Activated CD4-positive, alpha-beta T cell treated with anti-CD3 and anti-CD28 coated beads for 36 hours (primary cell): ENCODE measurements at regions not wholly inside any gene's neighbourhood (a gene's known extent, or its start where the extent isn't known, plus 50 kb on each side); places are given as distances from the start of the nearest gene placed in this dataset.

Source experiments
- ATAC-seq: fragments of 200-7000 bp; cut with Tn5 transposase; one replicate; pipeline ENCODE4 v1.10.0; 2021; ENCODE audit warnings: mild to moderate bottlenecking, moderate library complexity
- CTCF ChIA-PET: fragments of 350-600 bp; sonication (Branson Sonifier 250); formaldehyde crosslinking; loops from one replicate; lab custom pipeline; 2021; ENCODE audit warnings: antibody characterized with exemption; lab: Charles Lee
- POLR2A ChIA-PET: fragments of 350-600 bp; sonication (Branson Sonifier 250); formaldehyde crosslinking; loops from one replicate; lab custom pipeline; 2021; ENCODE audit warnings: antibody characterized with exemption, inconsistent platforms; lab: Charles Lee
- DNase-seq: peaks from one replicate; pipeline ENCODE4 v3.0.0-alpha.2; 2020
- H3K27ac Mint-ChIP-seq: one replicate; pipeline ENCODE4 v1.8.0; 2021; ENCODE audit warnings: mixed read lengths
- H3K27me3 Mint-ChIP-seq: one replicate; pipeline ENCODE4 v1.8.0; 2021; ENCODE audit warnings: mixed read lengths
- H3K36me3 Mint-ChIP-seq: one replicate; pipeline ENCODE4 v1.8.0; 2021; ENCODE audit warnings: low read depth, mixed read lengths
- H3K4me1 Mint-ChIP-seq: one replicate; pipeline ENCODE4 v1.8.0; 2021; ENCODE audit warnings: mixed read lengths
- H3K4me3 Mint-ChIP-seq: one replicate; pipeline ENCODE4 v1.8.0; 2021; ENCODE audit warnings: mild to moderate bottlenecking, moderate library complexity, mixed read lengths
- H3K9me3 Mint-ChIP-seq: one replicate; pipeline ENCODE4 v1.8.0; 2021; ENCODE audit warnings: low read depth, mixed read lengths
- intact Hi-C, 2 experiments: fragments of 100-400 bp; cut with DNase I in 1 of 2; cut with micrococcal nuclease in 1 of 2; formaldehyde crosslinking; loops; one replicate each; pipeline versions ENCODE4 v1.14.2 to v1.15.1; 2022 to 2024; cut with DNase I, micrococcal nuclease

DNA sequence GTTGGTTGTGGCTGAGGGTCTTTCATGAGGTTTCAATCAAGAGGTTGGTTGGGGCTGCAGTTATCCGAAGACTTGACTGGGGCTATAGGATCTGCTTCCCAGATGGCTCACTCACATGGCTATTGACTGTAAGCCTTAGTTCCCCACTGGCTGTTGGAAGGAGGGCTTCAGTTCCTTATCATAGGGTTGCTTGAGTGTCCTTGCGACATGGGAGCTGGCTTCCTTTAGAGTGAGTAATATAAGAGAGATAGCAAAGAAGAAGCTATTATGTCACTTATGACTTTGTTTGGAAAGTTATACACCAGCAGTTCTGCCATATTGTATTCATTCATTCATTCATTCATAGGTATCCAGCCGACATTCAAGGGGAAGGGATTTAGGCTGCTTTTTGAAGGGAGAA lies 121.4 kb upstream of the WSCD1 start:
- Mint-ChIP-seq H3K9me3 (no peaks in the 10 kb centered on the region), H3K27me3 (peaks cover 32% of the 10 kb centered on the region), H3K4me1 (no peaks in the 10 kb centered on the region), H3K36me3 (no peaks in the 10 kb centered on the region), H3K27ac (no peak overlapping the region), H3K4me3 (no peak overlapping the region)
- POLR2A ChIA-PET, result no interaction called here
- ATAC-seq (no peak), DNase-seq (no peak)
- CTCF ChIA-PET, result interaction anchor here (1.0 kb wide), 1 partner anchor 56 kb away, joined by 3 read pairs; no protein-coding TSS in a partner anchor
- intact Hi-C loops, result no loop called here

DNA sequence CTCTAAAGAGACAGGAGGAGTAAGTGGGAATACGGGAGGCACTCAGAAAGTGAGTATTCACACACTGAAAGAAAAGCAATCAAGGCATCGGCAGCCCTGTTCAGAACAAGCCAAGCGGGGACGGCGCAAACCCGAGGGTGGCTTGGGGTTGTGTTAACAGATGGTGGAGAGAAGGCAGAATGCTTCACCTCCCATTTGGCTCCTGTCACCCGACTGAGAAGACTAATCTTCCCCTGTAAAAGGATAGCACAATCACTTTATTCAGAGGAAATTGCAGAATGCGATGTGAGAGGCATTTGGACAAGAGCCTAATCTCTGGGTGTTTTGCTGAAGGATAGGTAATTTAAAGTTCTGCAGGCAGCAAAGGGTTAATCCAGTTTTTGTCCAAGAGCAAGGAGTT lies 119.3 kb upstream of the WSCD1 start:
- Mint-ChIP-seq H3K27me3 (peaks cover 39% of the 10 kb centered on the region), H3K9me3 (peaks cover 7% of the 10 kb centered on the region), H3K27ac (no peak overlapping the region), H3K4me1 (no peaks in the 10 kb centered on the region), H3K4me3 (no peak overlapping the region), H3K36me3 (no peaks in the 10 kb centered on the region)
- DNase-seq (no peak), ATAC-seq (no peak)
- ChIA-PET POLR2A (no interaction called here), CTCF (no interaction called here)
- intact Hi-C loops, result no loop called here

DNA sequence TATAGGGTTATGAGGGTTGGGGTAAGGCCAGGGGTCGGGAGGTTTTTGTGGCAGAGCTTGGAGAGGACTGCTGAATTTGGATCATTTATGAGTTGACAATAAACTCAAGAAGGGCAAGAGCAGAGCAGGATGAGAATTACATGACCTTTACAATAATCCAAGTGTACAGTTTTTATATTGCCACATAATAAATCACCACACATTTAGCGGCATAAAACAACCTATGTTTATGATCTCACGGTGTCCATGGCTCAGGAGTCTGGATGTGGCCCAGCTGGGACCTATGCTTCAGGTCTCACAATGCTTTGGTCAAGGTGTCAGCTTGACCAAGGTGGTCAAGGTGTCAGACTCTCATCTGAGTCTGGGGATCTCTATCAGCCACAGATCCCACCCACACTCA lies 118.3 kb upstream of the WSCD1 start:
- CTCF ChIA-PET, result interaction anchor here (1.2 kb wide), 1 partner anchor 10 kb away, joined by 3 read pairs; no protein-coding TSS in a partner anchor
- POLR2A ChIA-PET, result no interaction called here
- H3K9me3 Mint-ChIP-seq, result peaks cover 10% of the 10 kb centered on the region
- H3K4me3 Mint-ChIP-seq, result no peak overlapping the region
- DNase-seq (no peak), ATAC-seq (no peak)
- H3K36me3 Mint-ChIP-seq, result no peaks in the 10 kb centered on the region
- no peaks in the 10 kb centered on the region for H3K4me1 Mint-ChIP-seq
- H3K27me3 Mint-ChIP-seq, result peaks cover 37% of the 10 kb centered on the region
- intact Hi-C loops, result no loop called here
- no peak overlapping the region for H3K27ac Mint-ChIP-seq

DNA sequence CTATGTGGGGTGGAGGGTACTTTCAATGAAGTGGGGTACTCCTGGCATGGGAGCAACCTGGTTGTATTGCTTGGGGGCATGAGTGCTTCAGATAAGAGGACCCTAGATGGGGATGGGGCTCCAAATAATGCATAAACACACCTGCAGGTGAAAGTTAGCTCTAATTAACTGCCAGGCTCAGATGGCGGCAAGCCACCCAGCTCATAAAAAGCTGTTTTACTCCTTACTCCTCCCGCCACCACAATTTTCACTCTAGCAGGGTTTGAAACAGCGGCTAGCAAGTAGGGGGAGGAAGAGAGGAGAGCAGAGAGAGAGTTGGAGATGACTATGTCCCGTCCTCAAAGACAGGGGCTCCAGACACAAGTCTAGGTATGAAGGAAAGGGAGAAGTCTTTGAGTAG lies 117.7 kb upstream of the WSCD1 start:
- CTCF ChIA-PET, result interaction anchor here (1.2 kb wide), 1 partner anchor 11 kb away, joined by 3 read pairs; no protein-coding TSS in a partner anchor

DNA sequence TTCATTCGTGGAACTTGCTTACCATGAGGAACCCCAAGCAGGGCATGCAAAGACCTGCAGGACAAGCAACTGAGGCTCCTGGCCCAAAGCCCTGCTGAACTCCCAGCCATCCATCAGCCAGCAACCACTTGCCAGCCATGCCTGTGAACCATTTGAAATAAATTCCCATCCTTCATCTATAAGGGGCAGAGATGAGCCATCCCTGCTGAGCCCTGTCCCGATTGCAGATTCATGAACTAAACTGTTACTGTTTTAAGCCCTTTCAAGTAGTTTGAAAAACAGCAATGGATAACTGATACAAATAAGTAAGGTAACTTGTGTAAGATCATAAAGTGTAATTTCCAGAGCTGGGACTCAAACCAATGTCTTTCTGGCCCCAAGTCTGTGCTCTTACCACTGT lies 114.4 kb upstream of the WSCD1 start:
- no peak overlapping the region for H3K4me3 Mint-ChIP-seq
- CTCF ChIA-PET, result no interaction called here
- POLR2A ChIA-PET, result no interaction called here
- no peaks in the 10 kb centered on the region for H3K4me1 Mint-ChIP-seq
- H3K9me3 Mint-ChIP-seq, result peaks cover 13% of the 10 kb centered on the region
- no peak overlapping the region for H3K27ac Mint-ChIP-seq
- H3K36me3 Mint-ChIP-seq, result no peaks in the 10 kb centered on the region
- intact Hi-C loops, result no loop called here
- peaks cover 27% of the 10 kb centered on the region for H3K27me3 Mint-ChIP-seq
- ATAC-seq (no peak), DNase-seq (no peak)

More for the DNA sequence above, 117.7 kb upstream of the WSCD1 start:
- no peak overlapping the region for H3K27ac Mint-ChIP-seq
- peaks cover 13% of the 10 kb centered on the region for H3K9me3 Mint-ChIP-seq
- H3K27me3 Mint-ChIP-seq, result peaks cover 36% of the 10 kb centered on the region
- no peak overlapping the region for H3K4me3 Mint-ChIP-seq
- intact Hi-C loops, result no loop called here
- no peaks in the 10 kb centered on the region for H3K4me1 Mint-ChIP-seq
- ATAC-seq (no peak), DNase-seq (no peak)
- H3K36me3 Mint-ChIP-seq, result no peaks in the 10 kb centered on the region
- POLR2A ChIA-PET, result no interaction called here

DNA sequence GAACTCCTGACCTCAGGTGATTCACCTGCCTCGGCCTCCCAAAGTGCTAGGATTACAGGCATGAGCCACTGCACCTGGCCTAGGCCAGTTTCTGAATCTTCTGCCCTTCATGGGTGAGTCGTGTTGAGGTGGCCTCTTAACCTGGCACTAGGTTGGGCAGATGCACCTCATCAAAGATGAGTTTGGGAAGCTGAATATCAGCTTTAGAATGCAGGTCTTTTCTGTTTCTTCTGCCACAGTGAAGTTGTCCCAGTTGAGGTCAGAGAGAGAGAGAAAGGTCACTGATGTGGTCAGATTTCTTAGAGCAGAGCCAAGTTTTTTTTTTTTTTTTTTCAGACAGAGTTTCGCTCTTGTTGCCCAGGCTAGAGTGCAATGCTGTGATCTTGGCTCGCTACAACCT lies 111.3 kb upstream of the WSCD1 start:
- ATAC-seq (no peak), DNase-seq (no peak)
- Mint-ChIP-seq H3K9me3 (peaks cover 13% of the 10 kb centered on the region), H3K4me1 (no peaks in the 10 kb centered on the region), H3K27me3 (peaks cover 20% of the 10 kb centered on the region), H3K4me3 (no peak overlapping the region), H3K27ac (no peak overlapping the region), H3K36me3 (no peaks in the 10 kb centered on the region)
- CTCF ChIA-PET, result no interaction called here
- POLR2A ChIA-PET, result no interaction called here
- intact Hi-C loops, result no loop called here

DNA sequence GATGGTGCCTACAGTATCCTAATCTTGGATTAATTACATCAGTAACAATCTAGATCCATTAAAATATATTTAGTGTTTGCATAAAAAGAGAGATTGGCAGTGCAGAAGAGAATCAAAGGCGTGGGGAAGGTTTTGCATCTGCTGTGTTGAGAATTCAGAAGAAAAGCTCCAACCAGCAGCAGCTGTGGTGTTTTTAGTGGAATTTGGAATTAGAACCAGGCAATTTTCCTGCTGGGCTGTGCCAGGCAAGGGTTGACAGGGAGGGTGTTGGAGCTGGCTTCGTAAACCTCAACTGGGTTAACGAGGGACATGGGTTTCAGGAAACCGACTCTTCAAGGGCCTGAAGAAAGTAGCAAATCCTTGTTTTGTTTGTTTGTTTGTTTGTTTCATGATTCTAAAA lies 107.8 kb upstream of the WSCD1 start:
- intact Hi-C loops, result no loop called here
- Mint-ChIP-seq H3K9me3 (no peaks in the 10 kb centered on the region), H3K4me3 (no peak overlapping the region), H3K27me3 (peaks cover 17% of the 10 kb centered on the region), H3K27ac (no peak overlapping the region), H3K36me3 (no peaks in the 10 kb centered on the region), H3K4me1 (no peaks in the 10 kb centered on the region)
- no peak for DNase-seq
- ChIA-PET POLR2A (no interaction called here), CTCF (no interaction called here)
- ATAC-seq, result no peak

DNA sequence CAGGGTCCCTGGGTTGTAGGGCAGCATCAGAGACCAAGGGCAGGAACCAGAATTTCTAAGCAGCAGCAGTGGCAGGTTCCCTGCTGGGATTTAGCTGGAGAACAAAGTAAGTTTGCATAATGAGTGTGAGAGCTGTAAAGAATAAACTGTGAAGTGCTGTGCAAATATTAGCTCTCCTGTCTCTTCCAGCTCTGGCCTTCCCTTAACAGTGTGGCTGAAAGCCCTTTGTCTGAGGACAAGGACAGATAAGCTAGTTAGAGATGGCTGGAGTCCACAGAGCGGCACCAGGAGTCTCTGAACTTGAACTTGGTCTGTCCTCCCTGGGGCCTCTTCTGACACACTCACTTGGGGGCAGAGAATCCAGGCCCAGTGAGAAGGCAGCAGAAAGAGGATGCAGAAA lies 98.2 kb upstream of the WSCD1 start:
- Mint-ChIP-seq H3K27ac (no peak overlapping the region), H3K27me3 (peaks cover 17% of the 10 kb centered on the region), H3K4me1 (no peaks in the 10 kb centered on the region), H3K9me3 (peaks cover 20% of the 10 kb centered on the region), H3K4me3 (no peak overlapping the region), H3K36me3 (no peaks in the 10 kb centered on the region)
- ChIA-PET CTCF (interaction anchor here (0.9 kb wide), 1 partner anchor 14 kb away, joined by 3 read pairs; no protein-coding TSS in a partner anchor), POLR2A (no interaction called here)
- intact Hi-C loops, result no loop called here
- DNase-seq (no peak), ATAC-seq (no peak)

DNA sequence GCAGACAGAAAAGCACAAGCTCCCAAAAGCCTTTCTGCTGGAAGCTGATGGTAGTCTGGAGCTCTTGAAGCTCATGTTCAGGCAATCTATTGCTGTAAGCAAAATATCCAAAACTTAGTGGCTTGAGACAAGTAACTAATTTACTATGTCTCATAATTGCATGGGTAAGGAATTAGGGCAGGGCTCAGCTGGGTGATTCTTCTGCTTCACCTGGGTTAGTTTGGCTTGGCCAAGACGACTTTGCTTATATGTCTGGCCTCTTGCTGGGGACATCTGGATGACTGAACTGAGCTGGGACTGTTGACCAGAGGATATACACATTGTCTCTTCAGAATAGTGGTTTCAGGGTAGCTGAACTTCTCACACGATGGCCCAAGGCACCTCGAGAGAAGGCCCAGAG lies 96.8 kb upstream of the WSCD1 start:
- ChIA-PET POLR2A (no interaction called here), CTCF (interaction anchor here (1.0 kb wide), 1 partner anchor 184 kb away, joined by 3 read pairs; no protein-coding TSS in a partner anchor)
- Mint-ChIP-seq H3K27me3 (peaks cover 19% of the 10 kb centered on the region), H3K27ac (no peak overlapping the region), H3K4me1 (no peaks in the 10 kb centered on the region), H3K4me3 (no peak overlapping the region), H3K36me3 (no peaks in the 10 kb centered on the region), H3K9me3 (peaks cover 14% of the 10 kb centered on the region)
- intact Hi-C loops, result no loop called here
- ATAC-seq (no peak), DNase-seq (no peak)

DNA sequence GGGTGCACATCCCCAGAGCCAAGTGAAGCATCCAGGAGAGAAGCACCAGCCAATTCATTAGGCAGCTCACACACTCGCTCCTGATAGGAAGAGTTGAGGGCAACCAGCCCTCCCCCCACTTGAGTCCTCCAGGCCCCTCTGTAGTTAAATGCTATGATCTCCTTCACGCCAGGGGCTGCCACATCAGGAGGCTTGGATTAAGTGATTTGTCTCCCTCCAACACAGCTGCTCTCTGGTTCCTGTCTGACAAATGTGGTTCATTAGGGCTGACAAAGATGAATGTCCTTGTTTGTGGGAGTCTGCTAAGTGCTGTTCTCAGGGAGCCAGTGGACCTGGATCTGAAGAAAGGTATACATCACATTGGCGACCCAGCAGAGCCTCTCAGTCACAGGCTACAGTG lies 94.5 kb upstream of the WSCD1 start:
- peaks cover 8% of the 10 kb centered on the region for H3K9me3 Mint-ChIP-seq
- peaks cover 19% of the 10 kb centered on the region for H3K27me3 Mint-ChIP-seq
- no peak overlapping the region for H3K27ac Mint-ChIP-seq
- POLR2A ChIA-PET, result no interaction called here
- H3K36me3 Mint-ChIP-seq, result no peaks in the 10 kb centered on the region
- intact Hi-C loops, result no loop called here
- CTCF ChIA-PET, result no interaction called here
- ATAC-seq (no peak), DNase-seq (no peak)
- H3K4me1 Mint-ChIP-seq, result no peaks in the 10 kb centered on the region
- H3K4me3 Mint-ChIP-seq, result no peak overlapping the region

DNA sequence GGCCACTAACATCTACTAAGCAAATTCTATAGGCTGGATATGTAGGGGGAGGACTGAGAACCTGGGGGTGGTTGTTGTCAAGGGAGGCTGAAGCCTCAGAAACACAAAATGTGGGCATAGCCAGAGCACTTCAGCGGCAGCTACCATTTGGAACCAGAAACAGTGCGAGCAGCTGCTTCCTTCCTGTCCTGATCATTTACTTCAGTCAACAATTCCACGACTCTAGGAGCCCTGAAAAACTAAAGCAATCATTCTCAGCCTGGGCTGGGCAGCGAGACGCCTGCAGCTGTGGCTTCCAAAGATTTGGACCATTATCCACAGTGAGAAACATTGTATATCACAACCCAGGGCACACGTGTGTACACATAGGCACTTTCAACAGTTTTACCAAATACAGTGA lies 93.9 kb upstream of the WSCD1 start:
- Mint-ChIP-seq H3K4me3 (no peak overlapping the region), H3K27ac (no peak overlapping the region), H3K4me1 (no peaks in the 10 kb centered on the region), H3K9me3 (peaks cover 8% of the 10 kb centered on the region), H3K36me3 (no peaks in the 10 kb centered on the region), H3K27me3 (peaks cover 19% of the 10 kb centered on the region)
- POLR2A ChIA-PET, result no interaction called here
- intact Hi-C loops, result no loop called here
- DNase-seq (no peak), ATAC-seq (no peak)
- CTCF ChIA-PET, result no interaction called here

DNA sequence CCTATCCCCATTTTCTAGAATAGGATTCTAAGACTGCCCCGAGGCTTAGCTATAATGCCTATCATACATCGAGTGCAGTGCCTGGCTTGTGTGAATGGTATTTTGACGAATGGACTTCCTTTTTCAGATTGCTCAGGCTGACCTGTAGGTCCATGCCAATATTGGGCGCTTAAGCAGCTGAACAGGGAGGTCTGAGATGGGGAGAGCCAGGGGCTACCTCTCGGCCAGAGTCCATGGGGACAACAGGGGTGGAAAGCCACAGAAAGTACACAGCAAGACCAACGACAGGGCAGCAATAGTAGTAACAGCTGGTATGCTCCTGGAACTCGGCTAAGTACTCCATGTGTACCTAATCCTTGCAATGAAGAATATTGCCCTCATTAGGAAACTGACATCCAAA lies 91.7 kb upstream of the WSCD1 start:
- ATAC-seq, result no peak

DNA sequence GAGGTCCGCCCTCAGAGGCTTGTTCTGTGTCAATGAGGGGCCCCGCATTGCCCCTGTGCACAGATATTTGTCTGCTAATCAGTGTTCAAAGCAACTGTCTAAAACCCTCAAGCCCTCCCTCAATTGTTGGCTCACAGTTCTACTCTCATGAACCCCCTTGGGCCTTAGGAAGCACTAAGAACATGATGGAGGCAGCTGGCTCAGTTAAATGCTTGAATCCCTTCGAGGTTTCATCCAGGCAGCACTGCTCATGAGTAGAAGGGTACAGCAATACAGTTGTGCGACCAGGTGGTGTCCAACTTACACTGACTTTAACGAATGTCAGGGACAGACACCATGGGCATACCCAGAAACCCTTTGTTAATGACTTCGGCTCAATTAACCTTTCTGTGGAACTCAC lies 89.2 kb upstream of the WSCD1 start:
- POLR2A ChIA-PET, result no interaction called here
- Mint-ChIP-seq H3K36me3 (no peaks in the 10 kb centered on the region), H3K27ac (no peak overlapping the region), H3K27me3 (peaks cover 24% of the 10 kb centered on the region), H3K4me1 (no peaks in the 10 kb centered on the region), H3K9me3 (no peaks in the 10 kb centered on the region), H3K4me3 (no peak overlapping the region)
- intact Hi-C loops, result no loop called here
- no peak for DNase-seq
- CTCF ChIA-PET, result no interaction called here
- ATAC-seq, result no peak

More for the DNA sequence above, 91.7 kb upstream of the WSCD1 start:
- H3K9me3 Mint-ChIP-seq, result peaks cover 2% of the 10 kb centered on the region
- ChIA-PET POLR2A (no interaction called here), CTCF (interaction anchor here (0.6 kb wide), 1 partner anchor 207 kb away, joined by 3 read pairs; no protein-coding TSS in a partner anchor)
- intact Hi-C loops, result no loop called here
- H3K27me3 Mint-ChIP-seq, result peaks cover 22% of the 10 kb centered on the region
- H3K36me3 Mint-ChIP-seq, result no peaks in the 10 kb centered on the region
- no peaks in the 10 kb centered on the region for H3K4me1 Mint-ChIP-seq
- no peak for DNase-seq
- no peak overlapping the region for H3K4me3 Mint-ChIP-seq
- H3K27ac Mint-ChIP-seq, result no peak overlapping the region
